PC-3 (cell line): ENCODE measurements at regions not wholly inside any gene's neighbourhood (a gene's known extent, or its start where the extent isn't known, plus 50 kb on each side); places are given as distances from the start of the nearest gene placed in this dataset.

ENCODE experiments used
- EZH2 ChIP-seq: fragments of 300-600 bp; sonication (generic); IDR thresholded peaks from one replicate; pipeline ENCODE4 v1.6.1; 2017; ENCODE audit warnings: antibody characterized with exemption, mild to moderate bottlenecking, low read length; ENCODE audit not compliant: unreplicated experiment
- EZH2phosphoT487 ChIP-seq: fragments of 300-600 bp; sonication (generic); IDR thresholded peaks from 2 replicates; pipeline ENCODE4 v1.6.1; 2018; ENCODE audit warnings: mild to moderate bottlenecking, antibody characterized with exemption, low read length, borderline replicate concordance
- TF ChIP-seq, protein P1 (sequence below): fragments of 300-600 bp; sonication (generic); conservative IDR thresholded peaks from 2 replicates; pipeline ENCODE4 v1.5.1; 2017; ENCODE audit warnings: antibody characterized with exemption, low read depth, mild to moderate bottlenecking, low read length

- no peak for TF ChIP-seq EZH2phosphoT487
- TF ChIP-seq EZH2: no peak
- TF ChIP-seq, protein P1, sequence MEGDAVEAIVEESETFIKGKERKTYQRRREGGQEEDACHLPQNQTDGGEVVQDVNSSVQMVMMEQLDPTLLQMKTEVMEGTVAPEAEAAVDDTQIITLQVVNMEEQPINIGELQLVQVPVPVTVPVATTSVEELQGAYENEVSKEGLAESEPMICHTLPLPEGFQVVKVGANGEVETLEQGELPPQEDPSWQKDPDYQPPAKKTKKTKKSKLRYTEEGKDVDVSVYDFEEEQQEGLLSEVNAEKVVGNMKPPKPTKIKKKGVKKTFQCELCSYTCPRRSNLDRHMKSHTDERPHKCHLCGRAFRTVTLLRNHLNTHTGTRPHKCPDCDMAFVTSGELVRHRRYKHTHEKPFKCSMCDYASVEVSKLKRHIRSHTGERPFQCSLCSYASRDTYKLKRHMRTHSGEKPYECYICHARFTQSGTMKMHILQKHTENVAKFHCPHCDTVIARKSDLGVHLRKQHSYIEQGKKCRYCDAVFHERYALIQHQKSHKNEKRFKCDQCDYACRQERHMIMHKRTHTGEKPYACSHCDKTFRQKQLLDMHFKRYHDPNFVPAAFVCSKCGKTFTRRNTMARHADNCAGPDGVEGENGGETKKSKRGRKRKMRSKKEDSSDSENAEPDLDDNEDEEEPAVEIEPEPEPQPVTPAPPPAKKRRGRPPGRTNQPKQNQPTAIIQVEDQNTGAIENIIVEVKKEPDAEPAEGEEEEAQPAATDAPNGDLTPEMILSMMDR: no peak
These were observed 301.4 kb upstream of the TBX18 start for GRCh38 chr6:85065831-85066230.
